ENCODE measurements at regions not wholly inside any gene's neighbourhood (a gene's known extent, or its start where the extent isn't known, plus 50 kb on each side); places are given as distances from the start of the nearest gene placed in this dataset.
"Not testable (repeated sequence)": the region's sequence is repeated elsewhere in the genome, so short reads cannot be mapped to it uniquely, and the experiment has no call there.

DNA sequence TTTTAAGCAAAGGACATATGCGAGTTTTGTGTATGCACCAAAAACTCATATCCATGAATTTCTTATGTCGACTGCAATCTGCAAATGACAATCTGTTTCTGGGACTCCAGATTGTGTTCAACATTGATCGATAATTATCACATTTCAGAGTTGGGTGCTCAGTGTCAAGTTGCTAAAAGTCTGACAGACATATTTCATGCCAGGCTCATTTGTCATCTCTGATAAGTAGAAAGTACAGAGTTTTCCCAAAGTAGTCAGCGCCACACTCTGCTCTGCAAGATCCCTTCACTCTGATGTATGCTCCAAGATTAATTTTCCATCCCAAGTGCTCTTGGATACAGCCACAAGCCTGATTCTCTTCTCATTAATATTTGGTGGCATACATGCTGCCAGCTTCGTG lies 331.1 kb downstream of the DOK5 start:
- POLR2A ChIA-PET, result no interaction called here

DNA sequence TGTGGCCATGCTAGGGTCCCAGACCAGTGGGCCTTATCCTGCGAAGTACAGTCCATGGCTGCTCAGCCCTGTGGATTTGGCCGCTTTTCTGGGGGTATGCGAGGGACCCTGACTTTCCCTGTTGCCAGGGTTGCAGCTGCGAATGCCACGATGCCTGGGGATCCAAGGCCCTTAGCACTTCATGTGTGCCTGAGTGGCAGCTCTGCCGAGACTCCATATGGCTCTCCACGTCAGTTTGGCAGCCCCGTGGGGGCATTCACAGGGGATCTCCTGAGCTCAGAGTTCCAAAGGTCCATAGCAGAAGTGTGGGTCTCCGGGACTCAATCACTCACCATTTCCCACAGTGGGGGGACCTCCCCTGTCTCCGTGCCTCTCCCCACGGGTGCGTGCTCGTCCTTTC lies 319.5 kb downstream of the DOK5 start:
- no peak overlapping the region for H3K27ac Mint-ChIP-seq
- H3K4me1 Mint-ChIP-seq, result no peaks in the 10 kb centered on the region
- H3K4me3 Mint-ChIP-seq, result no peak overlapping the region
- ChIA-PET CTCF (no interaction called here), POLR2A (no interaction called here)
- intact Hi-C loops (cut with micrococcal nuclease), result no loop called here
- TF ChIP-seq, protein P1, sequence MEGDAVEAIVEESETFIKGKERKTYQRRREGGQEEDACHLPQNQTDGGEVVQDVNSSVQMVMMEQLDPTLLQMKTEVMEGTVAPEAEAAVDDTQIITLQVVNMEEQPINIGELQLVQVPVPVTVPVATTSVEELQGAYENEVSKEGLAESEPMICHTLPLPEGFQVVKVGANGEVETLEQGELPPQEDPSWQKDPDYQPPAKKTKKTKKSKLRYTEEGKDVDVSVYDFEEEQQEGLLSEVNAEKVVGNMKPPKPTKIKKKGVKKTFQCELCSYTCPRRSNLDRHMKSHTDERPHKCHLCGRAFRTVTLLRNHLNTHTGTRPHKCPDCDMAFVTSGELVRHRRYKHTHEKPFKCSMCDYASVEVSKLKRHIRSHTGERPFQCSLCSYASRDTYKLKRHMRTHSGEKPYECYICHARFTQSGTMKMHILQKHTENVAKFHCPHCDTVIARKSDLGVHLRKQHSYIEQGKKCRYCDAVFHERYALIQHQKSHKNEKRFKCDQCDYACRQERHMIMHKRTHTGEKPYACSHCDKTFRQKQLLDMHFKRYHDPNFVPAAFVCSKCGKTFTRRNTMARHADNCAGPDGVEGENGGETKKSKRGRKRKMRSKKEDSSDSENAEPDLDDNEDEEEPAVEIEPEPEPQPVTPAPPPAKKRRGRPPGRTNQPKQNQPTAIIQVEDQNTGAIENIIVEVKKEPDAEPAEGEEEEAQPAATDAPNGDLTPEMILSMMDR (IDR thresholded peaks at IDR 0.05), result no peak
- DNase-seq, result no peak
- no peaks in the 10 kb centered on the region for H3K36me3 Mint-ChIP-seq (ENCODE audit: low read depth)
- no peak for ATAC-seq (ENCODE audit: low read depth)
- peaks cover 11% of the 10 kb centered on the region for H3K9me3 Mint-ChIP-seq
- H3K27me3 Mint-ChIP-seq, result no peaks in the 10 kb centered on the region

More for the DNA sequence above, 331.1 kb downstream of the DOK5 start:
- TF ChIP-seq, protein P1 (IDR thresholded peaks at IDR 0.05), result no peak
- Mint-ChIP-seq H3K27ac (no peak overlapping the region), H3K4me3 (no peak overlapping the region), H3K27me3 (no peaks in the 10 kb centered on the region), H3K36me3 (ENCODE audit: low read depth) (no peaks in the 10 kb centered on the region), H3K9me3 (no peaks in the 10 kb centered on the region), H3K4me1 (no peaks in the 10 kb centered on the region)
- intact Hi-C loops (cut with micrococcal nuclease), result no loop called here
- CTCF ChIA-PET, result no interaction called here
- no peak for ATAC-seq (ENCODE audit: low read depth)
- DNase-seq, result no peak

DNA sequence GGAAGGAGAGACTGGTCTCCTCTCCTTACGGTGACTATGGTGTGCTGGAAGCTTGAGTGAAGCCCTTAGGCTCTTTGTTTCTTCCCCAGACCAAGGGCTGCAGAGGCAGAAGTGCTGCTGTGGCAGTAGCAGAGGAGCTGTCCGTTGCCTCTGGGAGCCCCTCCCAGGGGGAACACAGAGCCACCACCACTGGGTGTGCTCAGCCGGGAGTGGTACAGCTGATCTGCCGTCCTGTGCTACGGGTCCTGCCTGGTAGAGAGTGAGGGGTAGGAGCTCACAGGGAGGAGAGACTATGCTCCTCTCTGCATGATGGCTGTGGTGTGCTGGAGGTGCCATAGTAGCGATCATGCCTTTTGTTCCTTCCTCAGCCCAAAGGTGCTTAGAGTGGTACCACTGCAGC lies 318.7 kb downstream of the DOK5 start:
- ChIA-PET CTCF (no interaction called here), POLR2A (no interaction called here)

DNA sequence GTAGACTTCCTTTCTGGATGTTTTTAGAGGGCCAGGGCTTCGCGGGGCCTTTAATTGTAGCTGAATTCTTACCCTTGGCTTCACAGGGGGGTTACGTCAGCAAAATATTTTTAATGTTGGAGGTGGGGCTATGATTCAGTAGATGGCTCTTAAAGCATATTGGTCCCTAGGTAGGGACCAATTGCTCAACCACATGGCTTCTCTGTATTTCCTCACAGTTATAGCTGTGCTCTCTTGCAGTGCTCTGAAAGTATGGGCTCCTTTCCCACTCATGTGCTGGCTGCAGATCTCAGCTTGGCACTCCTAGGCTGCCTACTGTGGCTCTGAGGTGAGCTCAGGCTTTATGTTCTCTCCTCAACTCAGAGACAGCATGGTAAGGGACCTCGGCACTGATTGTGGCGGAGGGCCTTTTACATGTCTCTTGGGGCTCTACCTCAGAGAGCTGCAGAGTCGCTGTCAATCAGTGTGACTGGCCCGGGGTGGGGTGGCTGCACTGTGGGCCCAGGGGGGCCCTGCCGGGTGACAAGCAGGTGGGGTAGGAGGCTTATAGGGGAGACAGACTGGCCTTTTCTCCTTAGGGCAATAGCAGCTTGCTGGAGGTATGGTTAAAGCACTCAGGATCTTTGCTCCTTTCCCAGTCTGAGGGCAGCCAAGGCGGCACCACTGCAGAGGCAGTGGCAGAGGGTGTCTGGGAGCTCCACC lies 318.0 kb downstream of the DOK5 start:
- CTCF ChIA-PET, result no interaction called here
- POLR2A ChIA-PET, result no interaction called here
- TF ChIP-seq, protein P1 (IDR thresholded peaks at IDR 0.05), result no peak
- Mint-ChIP-seq H3K4me1 (no peaks in the 10 kb centered on the region), H3K9me3 (peaks cover 18% of the 10 kb centered on the region), H3K27me3 (no peaks in the 10 kb centered on the region), H3K36me3 (ENCODE audit: low read depth) (no peaks in the 10 kb centered on the region), H3K4me3 (no peak overlapping the region), H3K27ac (no peak overlapping the region)
- no peak for DNase-seq
- ATAC-seq (ENCODE audit: low read depth), result no peak
- intact Hi-C loops (cut with micrococcal nuclease), result no loop called here

More for the DNA sequence above, 318.7 kb downstream of the DOK5 start:
- H3K36me3 Mint-ChIP-seq (ENCODE audit: low read depth), result no peaks in the 10 kb centered on the region
- TF ChIP-seq, protein P1 (IDR thresholded peaks at IDR 0.05), result no peak
- intact Hi-C loops (cut with micrococcal nuclease), result no loop called here
- H3K4me1 Mint-ChIP-seq, result no peaks in the 10 kb centered on the region
- H3K4me3 Mint-ChIP-seq, result no peak overlapping the region
- H3K27ac Mint-ChIP-seq, result no peak overlapping the region
- ATAC-seq (ENCODE audit: low read depth) (no peak), DNase-seq (no peak)
- H3K9me3 Mint-ChIP-seq, result peaks cover 13% of the 10 kb centered on the region
- H3K27me3 Mint-ChIP-seq, result no peaks in the 10 kb centered on the region

DNA sequence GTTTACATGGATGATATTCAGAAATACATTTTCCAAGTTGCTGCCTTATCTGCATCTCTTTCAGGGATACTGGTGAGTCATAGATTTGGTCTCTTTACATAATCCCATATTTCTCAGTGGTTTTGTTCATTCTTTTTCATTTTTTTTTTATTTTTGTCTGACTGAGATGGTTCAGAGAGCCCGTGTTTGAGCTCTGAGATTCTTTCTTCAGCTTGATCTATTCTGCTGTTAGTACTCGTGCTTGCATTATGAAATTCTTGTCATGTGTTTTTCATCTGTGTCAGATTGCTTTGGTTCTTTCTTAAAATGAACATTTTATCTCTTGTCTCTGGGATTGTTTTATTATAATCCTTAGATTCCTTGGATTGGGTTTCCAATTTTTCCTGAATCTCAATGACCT lies 317.3 kb downstream of the DOK5 start:
- Mint-ChIP-seq H3K9me3 (peaks cover 18% of the 10 kb centered on the region), H3K27me3 (no peaks in the 10 kb centered on the region), H3K4me3 (no peak overlapping the region), H3K36me3 (ENCODE audit: low read depth) (no peaks in the 10 kb centered on the region), H3K27ac (no peak overlapping the region), H3K4me1 (no peaks in the 10 kb centered on the region)
- intact Hi-C loops (cut with micrococcal nuclease), result no loop called here
- no peak for DNase-seq
- ATAC-seq (ENCODE audit: low read depth), result no peak
- TF ChIP-seq, protein P1 (IDR thresholded peaks at IDR 0.05), result no peak
- ChIA-PET POLR2A (no interaction called here), CTCF (no interaction called here)

DNA sequence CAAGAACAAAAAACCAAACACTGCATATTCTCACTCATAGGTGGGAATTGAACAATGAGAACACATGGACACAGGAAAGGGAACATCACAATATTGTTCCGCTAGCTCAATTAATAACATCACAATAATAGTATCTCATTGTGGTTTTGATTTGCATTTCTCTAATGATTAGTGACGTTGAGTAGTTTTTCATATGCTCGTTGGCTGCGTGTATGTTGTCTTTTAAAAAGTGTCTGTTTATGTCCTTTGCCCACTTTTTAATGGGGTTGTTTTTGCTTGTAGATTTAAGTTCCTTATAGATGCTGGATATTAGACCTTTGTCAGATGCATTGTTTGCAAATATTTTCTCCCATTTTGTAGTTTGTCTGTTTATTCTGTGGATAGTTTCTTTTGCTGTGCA lies 312.9 kb downstream of the DOK5 start:
- H3K27me3 Mint-ChIP-seq; H3K36me3 Mint-ChIP-seq (ENCODE audit: low read depth); H3K4me3 Mint-ChIP-seq; intact Hi-C loops (cut with micrococcal nuclease); POLR2A ChIA-PET; ATAC-seq (ENCODE audit: low read depth); H3K4me1 Mint-ChIP-seq; H3K27ac Mint-ChIP-seq; CTCF ChIA-PET; DNase-seq: not testable (repeated sequence)
- H3K9me3 Mint-ChIP-seq, result peaks cover 18% of the 10 kb centered on the region

DNA sequence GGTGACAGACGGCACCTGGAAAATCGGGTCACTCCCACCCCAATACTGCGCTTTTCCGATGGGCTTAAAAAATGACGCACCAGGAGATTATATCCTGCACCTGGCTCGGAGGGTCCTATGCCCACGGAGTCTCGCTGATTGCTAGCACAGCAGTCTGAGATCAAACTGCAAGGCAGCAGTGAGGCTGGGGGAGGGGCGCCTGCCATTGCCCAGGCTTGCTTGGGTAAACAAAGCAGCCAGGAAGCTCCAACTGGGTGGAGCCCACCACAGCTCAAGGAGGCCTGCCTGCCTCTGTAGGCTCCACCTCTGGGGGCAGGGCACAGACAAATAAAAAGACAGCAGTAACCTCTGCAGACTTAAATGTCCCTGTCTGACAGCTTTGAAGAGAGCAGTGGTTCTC lies 307.4 kb downstream of the DOK5 start:
- intact Hi-C loops (cut with micrococcal nuclease); H3K27me3 Mint-ChIP-seq; H3K4me3 Mint-ChIP-seq; CTCF ChIA-PET; DNase-seq; H3K27ac Mint-ChIP-seq; ATAC-seq (ENCODE audit: low read depth); H3K9me3 Mint-ChIP-seq; H3K36me3 Mint-ChIP-seq (ENCODE audit: low read depth); POLR2A ChIA-PET; H3K4me1 Mint-ChIP-seq: not testable (repeated sequence)

All from activated B cell treated with CpG ODN at 0.5 μM for 24 hours (primary cell).